Stimulated activated memory B cell treated with anti-CD40 and anti-IgM and Interleukin-4, amounts not matched to agents 10 μg/mL and 1 μg/mL and 100 μg/mL, for 72 hours (primary cell): ENCODE measurements at regions not wholly inside any gene's neighbourhood (a gene's known extent, or its start where the extent isn't known, plus 50 kb on each side); places are given as distances from the start of the nearest gene placed in this dataset.

ENCODE experiments used
- ATAC-seq: fragments of 150-1000 bp; cut with Tn5 transposase; 2 replicates; pipeline ENCODE4 v1.10.0; 2021
- H3K27ac Mint-ChIP-seq: one replicate; pipeline ENCODE4 v1.8.0; 2022; ENCODE audit warnings: mild to moderate bottlenecking, mixed read lengths
- H3K27me3 Mint-ChIP-seq: one replicate; pipeline ENCODE4 v1.8.0; 2022; ENCODE audit warnings: mixed read lengths
- H3K36me3 Mint-ChIP-seq: one replicate; pipeline ENCODE4 v1.8.0; 2022; ENCODE audit warnings: mixed read lengths
- H3K4me1 Mint-ChIP-seq: one replicate; pipeline ENCODE4 v1.8.0; 2022; ENCODE audit warnings: mixed read lengths
- H3K4me3 Mint-ChIP-seq: one replicate; pipeline ENCODE4 v1.8.0; 2022; ENCODE audit warnings: mild to moderate bottlenecking, moderate library complexity, mixed read lengths
- H3K9me3 Mint-ChIP-seq: one replicate; pipeline ENCODE4 v1.8.0; 2022; ENCODE audit warnings: mixed read lengths

DNA sequence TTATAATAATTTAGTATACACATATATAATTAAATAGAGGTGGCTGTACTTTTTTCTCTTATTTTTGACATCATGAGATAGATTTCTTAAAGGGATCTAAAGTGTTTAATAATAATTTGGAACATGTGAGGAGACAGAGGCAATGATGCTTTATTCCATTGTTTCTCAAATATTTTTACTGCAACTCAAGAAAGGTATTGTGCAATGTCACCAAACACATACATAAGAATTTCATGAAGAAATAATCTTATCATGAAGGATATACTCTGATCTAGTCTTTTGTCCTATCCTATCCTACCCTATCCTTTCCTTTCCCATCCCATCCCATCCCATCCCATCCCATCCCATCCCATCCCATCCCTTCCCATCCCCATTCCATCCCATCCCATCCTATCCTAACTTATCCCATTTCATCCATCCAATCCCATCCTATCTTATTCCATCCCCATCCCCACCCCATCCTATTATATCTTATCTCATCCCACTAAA lies 232.1 kb upstream of the SMIM21 start:
- Mint-ChIP-seq H3K9me3 (peaks cover 22% of the 10 kb centered on the region), H3K27me3 (peaks cover 9% of the 10 kb centered on the region), H3K36me3 (no peaks in the 10 kb centered on the region), H3K4me1 (no peaks in the 10 kb centered on the region), H3K4me3 (no peak overlapping the region), H3K27ac (no peak overlapping the region)
- ATAC-seq: no peak

DNA sequence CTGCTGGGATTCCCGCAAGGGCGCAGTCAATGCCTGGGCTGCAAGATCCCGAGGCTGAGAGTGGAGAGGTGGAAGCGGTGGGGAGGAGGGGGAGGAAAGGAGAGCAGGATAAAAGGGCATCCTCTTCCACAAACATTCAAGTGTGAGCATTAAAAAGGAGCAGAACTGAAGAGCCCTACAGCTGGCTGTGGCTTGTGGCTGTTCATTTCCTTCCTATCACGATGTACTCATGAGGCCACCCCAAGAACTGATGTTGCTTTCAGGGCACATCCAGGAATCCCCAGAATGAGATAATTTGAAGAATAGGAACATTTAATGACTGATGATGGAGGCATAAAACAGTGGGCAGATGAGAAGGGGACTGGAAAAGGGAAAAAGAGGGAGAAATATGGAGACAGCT lies 230.8 kb upstream of the SMIM21 start:
- H3K4me1 Mint-ChIP-seq: no peaks in the 10 kb centered on the region
- H3K36me3 Mint-ChIP-seq: no peaks in the 10 kb centered on the region
- peaks cover 22% of the 10 kb centered on the region for H3K9me3 Mint-ChIP-seq
- no peak overlapping the region for H3K27ac Mint-ChIP-seq
- peaks cover 9% of the 10 kb centered on the region for H3K27me3 Mint-ChIP-seq
- H3K4me3 Mint-ChIP-seq: no peak overlapping the region
- no peak for ATAC-seq

DNA sequence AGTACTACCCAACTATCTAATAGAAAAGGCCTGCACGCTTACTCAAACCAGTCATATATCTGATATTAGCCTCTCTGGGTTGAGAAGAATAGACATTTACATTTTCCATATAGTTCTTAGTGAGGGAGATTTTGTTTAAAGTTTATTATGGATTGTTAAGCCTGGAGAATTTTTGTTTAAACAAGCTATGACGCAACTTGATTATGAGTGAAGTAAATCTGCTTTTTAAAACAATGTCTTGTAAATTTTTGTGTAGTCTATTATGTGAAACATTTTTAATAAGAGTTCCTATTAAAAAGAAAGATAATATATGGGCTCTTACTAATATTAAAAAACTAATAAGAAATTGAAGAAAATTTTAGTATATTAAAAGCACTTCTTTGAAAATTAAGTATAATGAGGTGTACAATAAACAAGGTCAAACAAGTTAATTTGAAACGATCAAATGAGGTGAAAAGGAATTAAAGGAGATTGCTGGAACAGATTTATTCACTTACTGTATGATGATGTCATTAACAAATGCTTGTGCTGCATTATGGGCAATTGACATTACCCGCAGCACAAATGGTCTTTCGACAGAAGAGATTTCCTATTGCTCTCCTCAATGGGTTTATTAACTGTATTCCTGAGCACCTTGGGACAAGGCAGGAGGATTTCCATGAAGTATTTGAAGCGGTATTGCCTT lies 229.2 kb upstream of the SMIM21 start:
- H3K4me1 Mint-ChIP-seq: no peaks in the 10 kb centered on the region
- no peak for ATAC-seq
- H3K27me3 Mint-ChIP-seq: peaks cover 9% of the 10 kb centered on the region
- H3K27ac Mint-ChIP-seq: no peak overlapping the region
- peaks cover 18% of the 10 kb centered on the region for H3K9me3 Mint-ChIP-seq
- no peak overlapping the region for H3K4me3 Mint-ChIP-seq
- no peaks in the 10 kb centered on the region for H3K36me3 Mint-ChIP-seq

DNA sequence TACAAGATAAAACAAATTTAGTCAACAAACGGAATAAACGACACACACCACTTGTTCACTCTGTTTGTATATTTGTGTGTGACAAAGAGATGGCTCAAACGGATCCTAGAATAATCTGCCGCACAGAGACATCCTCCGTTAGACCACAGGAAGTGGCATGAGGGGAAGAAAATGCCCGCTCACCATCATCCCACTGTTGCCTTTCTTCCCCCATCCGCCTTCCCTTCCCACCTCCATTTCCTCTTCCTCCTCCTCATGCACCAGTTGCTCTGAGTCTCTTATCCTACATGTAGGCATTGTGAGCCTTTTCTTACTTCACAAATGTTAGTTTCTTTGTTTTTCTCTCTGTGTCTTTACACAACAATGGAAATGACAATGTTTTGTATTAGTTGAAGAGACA lies 228.5 kb upstream of the SMIM21 start:
- no peak overlapping the region for H3K27ac Mint-ChIP-seq
- no peak for ATAC-seq
- no peaks in the 10 kb centered on the region for H3K36me3 Mint-ChIP-seq
- H3K4me3 Mint-ChIP-seq: no peak overlapping the region
- no peaks in the 10 kb centered on the region for H3K4me1 Mint-ChIP-seq
- peaks cover 17% of the 10 kb centered on the region for H3K9me3 Mint-ChIP-seq
- peaks cover 9% of the 10 kb centered on the region for H3K27me3 Mint-ChIP-seq

DNA sequence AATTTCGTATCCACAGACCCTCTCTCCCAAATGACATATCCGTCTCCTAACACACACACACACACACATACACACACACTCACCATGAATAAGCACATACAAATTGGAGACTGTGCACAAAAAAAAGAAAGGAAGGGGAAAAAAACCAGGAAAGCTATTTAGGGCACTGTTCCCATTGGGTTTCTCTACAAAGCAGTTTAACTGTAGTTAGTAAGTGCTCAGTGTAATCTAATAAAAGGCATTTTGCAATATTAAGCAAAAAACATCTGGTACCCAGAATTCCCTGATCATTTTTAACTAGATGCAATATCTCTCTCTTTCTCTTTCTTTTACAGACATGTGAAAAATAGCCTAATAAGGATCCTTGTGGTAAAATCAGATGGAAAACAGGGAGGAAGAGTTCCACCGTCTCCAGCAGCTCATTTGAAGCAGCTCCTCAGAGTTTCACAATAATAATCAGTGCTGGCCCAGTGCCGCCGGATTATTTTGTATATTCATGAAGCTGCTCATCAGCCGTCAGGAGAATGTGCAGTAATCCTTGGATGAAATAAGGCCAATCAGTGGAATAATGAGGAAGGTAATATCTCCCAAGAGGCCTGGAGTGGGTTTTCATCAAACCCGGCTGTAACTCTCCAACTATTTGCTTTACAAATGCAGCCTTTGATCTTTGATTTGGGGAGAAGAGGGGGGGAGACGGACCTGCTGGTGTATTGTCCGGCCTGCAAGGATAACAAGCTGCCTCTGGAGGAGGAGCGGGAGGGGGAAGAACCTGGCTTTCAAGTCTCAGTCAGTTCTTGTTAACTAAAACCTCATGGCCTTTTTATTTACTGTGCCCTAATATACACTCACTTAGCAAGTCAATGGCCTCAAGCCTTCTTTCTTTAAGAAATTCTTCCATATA lies 227.6 kb upstream of the SMIM21 start:
- Mint-ChIP-seq H3K27ac (no peak overlapping the region), H3K4me1 (no peaks in the 10 kb centered on the region), H3K4me3 (no peak overlapping the region), H3K27me3 (peaks cover 9% of the 10 kb centered on the region), H3K36me3 (no peaks in the 10 kb centered on the region), H3K9me3 (peaks cover 14% of the 10 kb centered on the region)
- ATAC-seq: no peak

DNA sequence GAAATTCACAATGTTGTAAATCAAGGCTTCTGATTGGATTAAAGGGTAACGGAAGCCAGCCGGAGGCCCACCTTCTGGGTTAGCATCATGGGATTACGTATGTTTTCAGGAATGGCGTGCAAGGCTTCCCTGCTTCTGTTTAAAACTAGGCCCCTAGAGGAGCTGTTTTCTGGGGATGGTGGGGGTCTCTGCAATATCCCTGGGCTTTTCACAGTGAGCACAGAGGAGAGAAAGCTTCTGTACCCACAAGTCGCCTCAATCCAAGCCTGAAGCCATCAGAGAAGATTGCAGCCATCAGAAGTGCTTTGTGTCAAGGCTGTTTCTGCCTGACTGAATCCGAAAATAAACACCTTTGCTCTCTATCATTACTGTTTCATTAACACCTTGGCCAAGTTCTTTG lies 226.9 kb upstream of the SMIM21 start:
- H3K4me3 Mint-ChIP-seq: no peak overlapping the region
- peaks cover 9% of the 10 kb centered on the region for H3K9me3 Mint-ChIP-seq
- no peaks in the 10 kb centered on the region for H3K36me3 Mint-ChIP-seq
- H3K4me1 Mint-ChIP-seq: no peaks in the 10 kb centered on the region
- H3K27ac Mint-ChIP-seq: no peak overlapping the region
- peaks cover 9% of the 10 kb centered on the region for H3K27me3 Mint-ChIP-seq
- no peak for ATAC-seq

DNA sequence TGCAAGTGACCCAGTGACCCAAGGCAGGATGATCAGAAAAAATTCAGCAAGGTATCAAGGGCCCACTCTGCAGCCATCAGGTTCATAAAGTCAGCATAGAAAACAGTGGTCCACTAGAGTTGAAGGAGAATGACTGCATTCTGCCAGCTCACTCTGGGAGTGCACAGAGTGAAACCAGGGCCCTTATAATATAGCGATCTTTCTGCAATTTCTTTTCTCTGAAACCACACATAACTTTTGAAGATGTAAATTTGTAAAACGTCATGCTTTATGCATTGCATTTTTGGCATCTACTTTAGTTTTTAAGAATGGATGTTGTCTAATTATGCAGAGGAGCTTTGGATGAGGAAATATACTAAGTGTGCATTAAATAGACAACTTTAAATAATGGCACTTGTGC lies 225.0 kb upstream of the SMIM21 start:
- peak; percentile 12 for ATAC-seq
- peaks cover 5% of the 10 kb centered on the region for H3K9me3 Mint-ChIP-seq
- H3K27ac Mint-ChIP-seq: no peak overlapping the region
- peaks cover 9% of the 10 kb centered on the region for H3K27me3 Mint-ChIP-seq
- no peak overlapping the region for H3K4me3 Mint-ChIP-seq
- H3K4me1 Mint-ChIP-seq: no peaks in the 10 kb centered on the region
- no peaks in the 10 kb centered on the region for H3K36me3 Mint-ChIP-seq

DNA sequence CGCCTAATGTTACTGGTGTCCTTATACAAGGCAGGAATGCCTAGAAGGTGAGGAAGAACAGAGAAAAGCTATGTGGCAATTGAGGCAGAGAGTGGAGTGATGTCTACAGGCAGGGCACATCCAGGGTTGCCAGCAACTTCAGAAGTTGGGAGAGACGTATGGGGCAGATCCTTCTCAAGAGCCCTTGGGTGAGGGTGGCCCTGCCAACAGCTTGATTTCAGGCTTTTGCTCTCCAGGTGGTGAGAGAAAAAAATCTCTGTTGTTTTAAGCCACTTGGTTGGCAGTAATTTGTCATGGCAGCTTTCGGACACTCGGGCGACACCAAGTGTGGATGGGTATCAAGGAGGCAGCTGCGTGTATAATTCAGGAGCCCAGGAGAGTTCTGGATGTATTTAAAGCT lies 217.4 kb upstream of the SMIM21 start:
- no peaks in the 10 kb centered on the region for H3K27me3 Mint-ChIP-seq
- H3K4me3 Mint-ChIP-seq: no peak overlapping the region
- no peak for ATAC-seq
- H3K4me1 Mint-ChIP-seq: no peaks in the 10 kb centered on the region
- peaks cover 20% of the 10 kb centered on the region for H3K9me3 Mint-ChIP-seq
- no peaks in the 10 kb centered on the region for H3K36me3 Mint-ChIP-seq
- H3K27ac Mint-ChIP-seq: no peak overlapping the region

DNA sequence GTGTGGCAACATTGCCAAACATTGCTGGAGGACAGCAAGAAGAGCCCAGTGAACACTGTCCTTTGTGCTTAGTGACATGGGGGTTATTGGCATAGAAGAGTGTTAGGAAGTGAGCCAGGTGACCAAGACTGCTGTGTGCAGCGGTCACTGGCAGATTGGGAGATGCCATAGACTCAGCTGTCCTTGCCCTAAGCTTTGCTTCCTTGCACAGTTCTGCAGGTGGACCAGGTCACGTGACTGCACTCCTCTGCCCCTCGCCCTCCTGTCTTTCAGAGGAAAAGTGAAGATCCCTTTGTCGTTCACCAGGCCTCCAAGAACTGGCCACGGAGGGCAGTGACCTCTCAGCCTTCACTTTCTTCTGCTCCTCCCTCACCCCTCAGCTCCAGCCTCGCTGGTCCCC lies 215.6 kb upstream of the SMIM21 start:
- Mint-ChIP-seq H3K4me1 (no peaks in the 10 kb centered on the region), H3K27ac (no peak overlapping the region), H3K36me3 (no peaks in the 10 kb centered on the region), H3K9me3 (peaks cover 20% of the 10 kb centered on the region), H3K4me3 (no peak overlapping the region), H3K27me3 (no peaks in the 10 kb centered on the region)
- ATAC-seq: no peak

DNA sequence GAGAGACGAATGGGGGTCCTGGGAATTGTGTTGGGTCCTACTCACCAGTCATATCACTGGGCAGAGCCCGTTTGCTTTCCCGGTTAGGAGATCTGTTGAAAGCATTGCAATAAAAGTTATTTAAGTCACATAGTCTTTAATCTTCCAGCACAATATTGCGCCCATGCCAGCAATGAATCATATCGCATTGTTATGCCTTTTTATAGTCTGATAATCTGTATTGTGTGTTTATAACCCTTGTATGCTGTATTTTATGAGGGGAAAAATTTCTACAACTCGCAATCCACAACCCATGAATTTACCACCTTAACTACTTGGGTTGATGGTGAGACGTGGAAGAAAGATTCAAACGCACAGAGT lies 211.9 kb upstream of the SMIM21 start:
- no peak overlapping the region for H3K27ac Mint-ChIP-seq
- ATAC-seq: no peak
- H3K36me3 Mint-ChIP-seq: no peaks in the 10 kb centered on the region
- H3K4me1 Mint-ChIP-seq: no peaks in the 10 kb centered on the region
- H3K4me3 Mint-ChIP-seq: no peak overlapping the region
- H3K9me3 Mint-ChIP-seq: peaks cover 2% of the 10 kb centered on the region
- H3K27me3 Mint-ChIP-seq: no peaks in the 10 kb centered on the region

DNA sequence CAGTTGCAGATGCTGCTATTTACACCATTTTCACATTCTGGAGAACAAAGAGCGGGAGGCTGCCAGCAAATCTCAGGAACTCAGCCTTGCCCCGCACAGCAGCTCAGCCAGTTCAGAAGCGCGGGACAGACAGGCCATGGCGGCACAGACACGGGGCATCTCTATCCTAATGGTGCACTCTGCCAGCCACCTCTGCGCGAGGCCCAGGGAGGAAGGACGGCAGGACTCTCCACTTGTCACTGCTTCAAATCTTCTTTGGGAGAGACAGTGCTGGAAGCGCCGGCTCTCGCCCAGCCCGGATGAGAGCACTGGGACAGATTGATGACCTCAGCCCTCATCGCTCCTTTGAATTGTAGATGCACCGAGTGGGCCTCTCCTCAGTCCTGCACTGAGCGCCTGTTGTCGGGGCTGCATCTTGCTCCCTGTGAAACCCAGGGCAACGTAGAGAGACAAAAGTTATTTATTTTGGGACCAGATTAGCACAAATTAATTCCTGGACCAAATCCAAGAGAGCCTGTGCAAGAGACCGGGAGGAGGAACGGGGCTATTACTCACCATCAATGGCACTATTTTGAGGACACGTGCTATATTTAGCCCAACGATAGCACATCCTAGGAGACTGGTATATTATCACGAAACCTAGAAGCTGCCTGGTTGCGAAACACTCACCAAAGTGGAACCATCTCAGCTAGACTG lies 211.4 kb upstream of the SMIM21 start:
- Mint-ChIP-seq H3K27me3 (no peaks in the 10 kb centered on the region), H3K4me1 (no peaks in the 10 kb centered on the region), H3K27ac (no peak overlapping the region), H3K4me3 (no peak overlapping the region), H3K9me3 (no peaks in the 10 kb centered on the region), H3K36me3 (no peaks in the 10 kb centered on the region)
- ATAC-seq: no peak

DNA sequence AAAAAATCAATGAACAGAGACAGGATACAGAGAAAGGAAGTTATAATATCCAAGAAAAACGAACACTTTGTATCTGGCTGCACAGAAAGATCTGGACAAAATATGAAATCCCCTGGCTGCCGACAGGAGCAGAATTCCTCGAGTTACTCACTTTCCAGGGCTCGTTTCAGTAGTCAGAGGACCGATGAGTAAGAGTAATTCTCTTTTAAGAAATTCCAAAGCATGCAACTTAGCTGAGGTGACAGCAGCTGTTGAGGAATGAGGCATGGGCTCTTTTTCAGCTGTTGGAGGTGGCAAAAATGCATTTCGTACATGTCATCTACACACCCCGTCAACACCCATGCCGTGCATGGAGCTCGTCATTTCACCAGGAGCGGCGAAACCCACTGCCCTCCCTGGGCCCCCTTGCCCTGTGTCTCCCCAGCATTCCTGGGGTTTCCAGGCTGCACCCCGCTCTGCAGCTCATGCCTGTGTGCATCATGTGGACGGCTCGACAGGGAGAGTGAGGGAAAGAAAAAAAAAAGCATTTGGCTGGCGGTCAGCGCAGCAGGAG lies 210.8 kb upstream of the SMIM21 start:
- ATAC-seq: no peak
- H3K4me3 Mint-ChIP-seq: no peak overlapping the region
- H3K4me1 Mint-ChIP-seq: no peaks in the 10 kb centered on the region
- no peaks in the 10 kb centered on the region for H3K36me3 Mint-ChIP-seq
- H3K9me3 Mint-ChIP-seq: no peaks in the 10 kb centered on the region
- no peaks in the 10 kb centered on the region for H3K27me3 Mint-ChIP-seq
- H3K27ac Mint-ChIP-seq: no peak overlapping the region

DNA sequence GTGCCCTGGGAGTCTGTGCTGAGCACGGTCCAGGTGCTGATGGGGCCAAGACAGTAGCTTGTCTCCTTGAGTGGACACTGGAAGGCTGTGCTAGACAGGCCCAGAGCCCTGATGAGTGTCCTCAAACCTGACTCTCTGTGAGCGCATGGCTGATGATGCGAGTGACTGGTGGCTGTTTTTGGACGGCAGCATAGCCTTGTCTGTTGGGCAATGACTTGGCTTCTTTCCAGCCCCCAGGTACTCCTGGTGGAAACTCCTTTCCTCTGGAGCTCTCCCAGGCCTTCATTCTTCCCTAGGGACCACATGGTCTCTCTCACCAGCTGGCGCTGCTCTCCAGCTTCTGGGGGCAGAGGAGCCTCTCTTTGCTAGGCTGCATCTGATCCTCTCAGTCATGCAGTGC lies 207.6 kb upstream of the SMIM21 start:
- peaks cover 5% of the 10 kb centered on the region for H3K9me3 Mint-ChIP-seq
- H3K4me1 Mint-ChIP-seq: no peaks in the 10 kb centered on the region
- ATAC-seq: no peak
- no peaks in the 10 kb centered on the region for H3K27me3 Mint-ChIP-seq
- no peak overlapping the region for H3K4me3 Mint-ChIP-seq
- no peaks in the 10 kb centered on the region for H3K36me3 Mint-ChIP-seq
- H3K27ac Mint-ChIP-seq: no peak overlapping the region

DNA sequence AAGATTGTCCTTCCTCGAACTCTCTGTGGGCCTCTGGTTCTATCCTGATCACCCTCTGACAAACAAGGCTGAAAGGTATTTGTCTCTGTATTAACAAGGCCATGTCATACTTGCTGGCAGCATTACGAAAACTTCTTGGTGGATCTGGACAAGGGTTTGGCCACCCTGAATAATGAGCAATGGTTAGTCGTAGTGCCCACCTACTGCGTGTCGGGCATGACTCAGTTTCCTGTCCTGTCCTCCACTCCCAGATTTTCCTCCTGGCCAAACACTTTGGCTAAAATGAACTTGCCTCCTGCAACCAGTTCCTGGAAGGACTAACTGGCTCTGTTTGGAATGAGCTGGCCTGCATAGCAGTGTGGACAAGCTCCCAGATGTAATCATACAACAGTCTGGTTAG lies 198.5 kb upstream of the SMIM21 start:
- Mint-ChIP-seq H3K9me3 (peaks cover 5% of the 10 kb centered on the region), H3K4me3 (no peak overlapping the region), H3K4me1 (no peaks in the 10 kb centered on the region), H3K27me3 (no peaks in the 10 kb centered on the region), H3K36me3 (no peaks in the 10 kb centered on the region), H3K27ac (no peak overlapping the region)
- ATAC-seq: no peak

DNA sequence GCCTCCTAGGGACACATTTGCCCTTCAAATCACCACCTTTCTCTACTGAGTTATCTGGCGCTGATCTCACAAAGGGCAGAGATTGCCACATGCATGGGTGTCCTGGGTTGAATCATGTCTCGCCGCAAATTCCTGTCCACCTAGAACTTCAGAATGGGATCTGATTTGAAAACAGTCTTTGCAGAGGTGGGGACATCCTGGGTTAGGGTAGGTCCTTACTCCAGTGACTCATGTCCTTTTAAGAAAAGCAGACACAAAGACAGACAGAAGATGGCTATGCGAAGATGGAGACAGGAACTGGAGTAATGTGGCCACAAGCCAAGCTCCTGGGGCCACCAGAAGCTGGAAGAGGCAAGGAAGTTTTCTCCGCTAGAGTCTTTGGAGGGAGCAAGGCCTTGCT lies 197.4 kb upstream of the SMIM21 start:
- Mint-ChIP-seq H3K36me3 (no peaks in the 10 kb centered on the region), H3K27ac (no peak overlapping the region), H3K4me3 (no peak overlapping the region), H3K27me3 (no peaks in the 10 kb centered on the region), H3K4me1 (no peaks in the 10 kb centered on the region), H3K9me3 (peaks cover 5% of the 10 kb centered on the region)
- no peak for ATAC-seq
